Erythroblast (primary cell): ENCODE measurements at regions not wholly inside any gene's neighbourhood (a gene's known extent, or its start where the extent isn't known, plus 50 kb on each side); places are given as distances from the start of the nearest gene placed in this dataset.

Experiments used
- GATA1 ChIP-seq: IDR thresholded peaks from 2 replicates; pipeline ENCODE4 v1.6.1; 2011; ENCODE audit warnings: low read depth, mild to moderate bottlenecking, control low read depth, low read length, moderate library complexity
- POLR2A ChIP-seq: IDR thresholded peaks from 2 replicates; pipeline ENCODE4 v1.6.1; 2011; ENCODE audit warnings: mild to moderate bottlenecking, low read length

GRCh38 chr18:26630596-26630995 lies 82.2 kb upstream of the KCTD1 start:
- no peak for TF ChIP-seq POLR2A
- no peak for TF ChIP-seq GATA1
